Activated CD4-positive, alpha-beta memory T cell treated with anti-CD3 and anti-CD28 coated beads, Interleukin-2, amount 10 ng/mL, durations not matched to agents 7 days and 5 days (primary cell): ENCODE measurements at regions not wholly inside any gene's neighbourhood (a gene's known extent, or its start where the extent isn't known, plus 50 kb on each side); places are given as distances from the start of the nearest gene placed in this dataset.

Experiments used
- CTCF ChIA-PET: fragments of 350-600 bp; sonication (Branson Sonifier 250); formaldehyde crosslinking; loops from one replicate; lab custom pipeline; 2021; ENCODE audit warnings: antibody characterized with exemption, inconsistent platforms; lab: Charles Lee
- POLR2A ChIA-PET: fragments of 350-600 bp; sonication (Branson Sonifier 250); formaldehyde crosslinking; loops from one replicate; lab custom pipeline; 2021; ENCODE audit warnings: antibody characterized with exemption; lab: Charles Lee
- DNase-seq: peaks from one replicate; pipeline ENCODE4 v3.0.0-alpha.2; 2020
- H3K27ac Mint-ChIP-seq: one replicate; pipeline ENCODE4 v1.8.0; 2021; ENCODE audit warnings: mild to moderate bottlenecking, mixed read lengths
- H3K27me3 Mint-ChIP-seq: one replicate; pipeline ENCODE4 v1.8.0; 2021; ENCODE audit warnings: mixed read lengths
- H3K36me3 Mint-ChIP-seq: one replicate; pipeline ENCODE4 v1.8.0; 2021; ENCODE audit warnings: low read depth, mixed read lengths
- H3K4me1 Mint-ChIP-seq: one replicate; pipeline ENCODE4 v1.8.0; 2021; ENCODE audit warnings: mixed read lengths
- H3K4me3 Mint-ChIP-seq: one replicate; pipeline ENCODE4 v1.8.0; 2021; ENCODE audit warnings: mild to moderate bottlenecking, mixed read lengths
- H3K9me3 Mint-ChIP-seq: one replicate; pipeline ENCODE4 v1.8.0; 2021; ENCODE audit warnings: mixed read lengths

- no peaks in the 10 kb centered on the region for H3K36me3 Mint-ChIP-seq
- CTCF ChIA-PET = no interaction called here
- no peak for DNase-seq
- no peaks in the 10 kb centered on the region for H3K4me1 Mint-ChIP-seq
- no peaks in the 10 kb centered on the region for H3K27me3 Mint-ChIP-seq
- H3K27ac Mint-ChIP-seq = no peak overlapping the region
- H3K4me3 Mint-ChIP-seq = no peak overlapping the region
- peaks cover 4% of the 10 kb centered on the region for H3K9me3 Mint-ChIP-seq
- POLR2A ChIA-PET = no interaction called here
These were observed 639.3 kb downstream of the KCNJ2 start for GRCh38 chr17:70808596-70808995.

- DNase-seq = no peak
- H3K36me3 Mint-ChIP-seq = no peaks in the 10 kb centered on the region
- H3K27ac Mint-ChIP-seq = no peak overlapping the region
- no peak overlapping the region for H3K4me3 Mint-ChIP-seq
- H3K9me3 Mint-ChIP-seq = peaks cover 4% of the 10 kb centered on the region
- H3K4me1 Mint-ChIP-seq = no peaks in the 10 kb centered on the region
- POLR2A ChIA-PET = no interaction called here
- no peaks in the 10 kb centered on the region for H3K27me3 Mint-ChIP-seq
- CTCF ChIA-PET = no interaction called here
These were observed 641.3 kb downstream of the KCNJ2 start for GRCh38 chr17:70810609-70811008.

GRCh38 chr17:70813355-70813930, 644.1 kb downstream of the KCNJ2 start:
- peaks cover 4% of the 10 kb centered on the region for H3K9me3 Mint-ChIP-seq
- H3K36me3 Mint-ChIP-seq = no peaks in the 10 kb centered on the region
- ChIA-PET CTCF (no interaction called here), POLR2A (no interaction called here)
- H3K27me3 Mint-ChIP-seq = no peaks in the 10 kb centered on the region
- no peaks in the 10 kb centered on the region for H3K4me1 Mint-ChIP-seq
- H3K27ac Mint-ChIP-seq = no peak overlapping the region
- no peak for DNase-seq
- no peak overlapping the region for H3K4me3 Mint-ChIP-seq

DNA sequence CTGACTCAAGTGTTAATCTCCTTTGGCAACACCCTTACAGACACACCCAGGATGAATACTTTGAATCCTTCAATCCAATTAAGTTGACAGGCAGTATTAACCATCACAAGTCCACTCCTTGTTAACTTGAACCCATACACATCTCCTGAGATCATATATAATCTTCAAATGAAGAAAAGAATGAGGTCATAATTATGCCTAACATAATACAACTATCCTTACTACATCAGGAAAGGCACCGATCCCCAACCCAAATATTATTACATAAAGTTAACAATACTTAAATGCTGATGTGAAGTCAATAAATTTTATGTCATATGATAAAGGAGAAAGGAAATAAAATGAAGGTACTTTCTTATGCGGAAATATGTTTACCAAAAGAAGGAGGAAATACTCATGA, 649.9 kb downstream of the KCNJ2 start:
- CTCF ChIA-PET = no interaction called here

GRCh38 chr17:70820276-70820675, 650.9 kb downstream of the KCNJ2 start:
- no peaks in the 10 kb centered on the region for H3K9me3 Mint-ChIP-seq
- DNase-seq = no peak
- H3K4me1 Mint-ChIP-seq = no peaks in the 10 kb centered on the region
- no peaks in the 10 kb centered on the region for H3K36me3 Mint-ChIP-seq
- no peaks in the 10 kb centered on the region for H3K27me3 Mint-ChIP-seq
- no peak overlapping the region for H3K27ac Mint-ChIP-seq
- no peak overlapping the region for H3K4me3 Mint-ChIP-seq
- ChIA-PET CTCF (no interaction called here), POLR2A (no interaction called here)

More for the DNA sequence above, 649.9 kb downstream of the KCNJ2 start:
- Mint-ChIP-seq H3K27me3 (no peaks in the 10 kb centered on the region), H3K4me3 (no peak overlapping the region), H3K4me1 (no peaks in the 10 kb centered on the region), H3K36me3 (no peaks in the 10 kb centered on the region), H3K27ac (no peak overlapping the region), H3K9me3 (no peaks in the 10 kb centered on the region)
- POLR2A ChIA-PET = no interaction called here
- no peak for DNase-seq

DNA sequence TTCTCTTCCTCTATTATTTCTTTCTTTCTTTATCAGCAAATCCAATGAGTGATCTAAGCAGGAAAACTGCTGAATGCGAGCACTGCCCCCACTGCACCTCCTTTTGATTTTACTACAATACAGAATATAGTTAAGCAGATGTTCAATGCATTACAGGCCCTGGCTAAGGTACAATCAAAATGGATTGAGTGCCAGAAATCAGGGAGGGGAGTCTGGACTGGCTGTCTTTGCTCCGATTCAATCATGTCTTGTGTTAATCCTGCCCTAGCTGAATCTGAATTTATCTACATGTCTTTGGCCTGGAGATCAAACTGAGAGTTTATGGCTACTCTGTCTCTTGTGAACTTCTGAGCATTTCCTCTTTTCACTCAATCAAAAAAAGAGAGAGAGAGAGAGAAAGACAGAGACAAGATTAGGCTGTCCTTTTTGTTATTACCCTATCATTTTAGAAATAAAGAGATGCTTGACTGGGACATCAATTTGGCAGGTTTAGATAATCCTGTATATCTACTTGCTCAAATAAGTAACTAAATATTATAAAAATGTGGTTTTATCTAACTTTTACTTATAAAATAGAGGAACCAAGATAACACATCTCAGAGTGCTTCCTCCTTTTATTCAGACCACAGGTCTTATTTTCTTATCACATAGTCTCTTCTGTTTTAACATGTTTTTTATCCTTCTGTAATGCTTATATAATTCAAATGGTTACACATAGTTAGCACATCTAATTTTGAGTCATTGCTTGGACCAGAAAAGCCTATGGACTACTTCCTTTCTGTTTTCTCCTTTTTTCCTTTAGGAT, 656.2 kb downstream of the KCNJ2 start:
- POLR2A ChIA-PET = no interaction called here
- H3K27me3 Mint-ChIP-seq = no peaks in the 10 kb centered on the region
- CTCF ChIA-PET = no interaction called here
- H3K36me3 Mint-ChIP-seq = no peaks in the 10 kb centered on the region
- H3K9me3 Mint-ChIP-seq = peaks cover 7% of the 10 kb centered on the region
- no peaks in the 10 kb centered on the region for H3K4me1 Mint-ChIP-seq
- no peak for DNase-seq
- H3K4me3 Mint-ChIP-seq = no peak overlapping the region
- H3K27ac Mint-ChIP-seq = no peak overlapping the region

- H3K4me3 Mint-ChIP-seq = no peak overlapping the region
- H3K36me3 Mint-ChIP-seq = no peaks in the 10 kb centered on the region
- no peaks in the 10 kb centered on the region for H3K27me3 Mint-ChIP-seq
- H3K4me1 Mint-ChIP-seq = no peaks in the 10 kb centered on the region
- DNase-seq = no peak
- H3K9me3 Mint-ChIP-seq = peaks cover 7% of the 10 kb centered on the region
- CTCF ChIA-PET = no interaction called here
- POLR2A ChIA-PET = no interaction called here
- no peak overlapping the region for H3K27ac Mint-ChIP-seq
These were observed 660.5 kb downstream of the KCNJ2 start for GRCh38 chr17:70829876-70830275.

- H3K27ac Mint-ChIP-seq = no peak overlapping the region
- no peaks in the 10 kb centered on the region for H3K36me3 Mint-ChIP-seq
- H3K9me3 Mint-ChIP-seq = peaks cover 7% of the 10 kb centered on the region
- H3K27me3 Mint-ChIP-seq = no peaks in the 10 kb centered on the region
- ChIA-PET CTCF (no interaction called here), POLR2A (no interaction called here)
- DNase-seq = no peak
- H3K4me1 Mint-ChIP-seq = no peaks in the 10 kb centered on the region
- no peak overlapping the region for H3K4me3 Mint-ChIP-seq
These were observed 664.7 kb downstream of the KCNJ2 start for GRCh38 chr17:70834039-70834438.

DNA sequence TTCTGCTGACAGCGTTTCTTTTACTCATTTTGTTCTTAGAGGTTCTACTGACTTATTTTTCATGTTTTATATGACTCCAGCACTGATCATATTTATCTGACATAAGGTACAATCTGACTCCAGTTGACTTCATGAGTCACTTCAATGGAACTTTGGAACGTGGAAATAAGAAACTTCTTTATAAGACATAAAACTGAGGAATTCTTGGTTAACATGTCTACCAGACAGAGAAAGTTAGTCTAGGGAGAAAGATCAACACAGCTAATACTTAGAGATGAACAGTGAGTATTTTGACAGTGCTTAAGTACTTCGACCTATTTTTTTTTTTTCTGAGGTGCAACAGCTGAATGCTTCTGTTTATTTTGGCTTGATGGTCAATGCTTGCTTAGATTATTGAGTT, 679.5 kb downstream of the KCNJ2 start:
- H3K9me3 Mint-ChIP-seq = peaks cover 2% of the 10 kb centered on the region
- DNase-seq = no peak
- no peaks in the 10 kb centered on the region for H3K36me3 Mint-ChIP-seq
- no peak overlapping the region for H3K27ac Mint-ChIP-seq
- H3K27me3 Mint-ChIP-seq = no peaks in the 10 kb centered on the region
- no peak overlapping the region for H3K4me3 Mint-ChIP-seq
- CTCF ChIA-PET = no interaction called here
- H3K4me1 Mint-ChIP-seq = no peaks in the 10 kb centered on the region
- POLR2A ChIA-PET = no interaction called here

GRCh38 chr17:70855401-70856054, 686.2 kb downstream of the KCNJ2 start:
- no peaks in the 10 kb centered on the region for H3K4me1 Mint-ChIP-seq
- H3K36me3 Mint-ChIP-seq = no peaks in the 10 kb centered on the region
- H3K9me3 Mint-ChIP-seq = peaks cover 16% of the 10 kb centered on the region
- POLR2A ChIA-PET = no interaction called here
- no peak for DNase-seq
- CTCF ChIA-PET = no interaction called here
- no peak overlapping the region for H3K4me3 Mint-ChIP-seq
- no peak overlapping the region for H3K27ac Mint-ChIP-seq
- H3K27me3 Mint-ChIP-seq = no peaks in the 10 kb centered on the region

DNA sequence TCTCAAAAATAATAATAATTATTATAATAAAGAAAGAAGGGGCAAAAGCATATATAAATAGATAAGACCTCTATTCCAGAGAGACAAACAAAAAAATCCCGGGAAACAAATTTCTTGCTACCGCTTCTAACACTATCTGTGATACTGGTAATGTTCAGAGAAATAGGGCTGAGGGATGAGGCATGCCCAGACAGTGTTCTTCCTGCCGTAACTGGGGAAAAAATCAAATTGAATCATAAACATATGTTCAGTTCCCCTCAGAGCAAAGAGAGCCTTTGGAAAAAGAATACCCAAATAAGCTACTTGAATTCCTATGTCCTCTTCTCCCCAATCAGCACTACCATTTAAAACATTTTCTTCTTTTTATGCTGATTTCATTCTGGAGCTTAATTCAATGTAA, 688.0 kb downstream of the KCNJ2 start:
- Mint-ChIP-seq H3K4me1 (no peaks in the 10 kb centered on the region), H3K4me3 (no peak overlapping the region), H3K27ac (no peak overlapping the region), H3K36me3 (no peaks in the 10 kb centered on the region), H3K27me3 (no peaks in the 10 kb centered on the region), H3K9me3 (peaks cover 22% of the 10 kb centered on the region)
- ChIA-PET POLR2A (no interaction called here), CTCF (no interaction called here)
- DNase-seq = no peak

DNA sequence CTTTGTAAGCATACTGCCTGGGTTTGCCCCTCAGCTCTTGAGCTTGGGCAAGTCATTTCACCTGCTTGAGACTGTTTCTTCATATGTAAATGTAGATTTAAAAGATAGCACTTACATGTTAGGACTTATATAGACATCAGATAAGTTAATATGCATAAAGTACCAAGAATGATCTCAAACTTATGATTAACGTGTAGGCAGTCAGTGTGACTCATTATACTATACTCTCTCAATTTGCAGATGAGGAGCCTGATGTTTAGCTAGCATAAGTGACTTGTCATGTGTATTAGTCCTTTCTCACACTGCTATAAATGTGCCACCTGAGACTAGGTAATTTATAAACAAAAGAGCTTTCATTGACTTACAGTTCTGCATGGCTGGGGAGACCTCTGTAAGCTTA, 690.5 kb downstream of the KCNJ2 start:
- no peak for DNase-seq
- H3K9me3 Mint-ChIP-seq = peaks cover 26% of the 10 kb centered on the region
- H3K27ac Mint-ChIP-seq = no peak overlapping the region
- no peak overlapping the region for H3K4me3 Mint-ChIP-seq
- no peaks in the 10 kb centered on the region for H3K36me3 Mint-ChIP-seq
- ChIA-PET CTCF (no interaction called here), POLR2A (no interaction called here)
- H3K27me3 Mint-ChIP-seq = no peaks in the 10 kb centered on the region
- no peaks in the 10 kb centered on the region for H3K4me1 Mint-ChIP-seq

- no peaks in the 10 kb centered on the region for H3K36me3 Mint-ChIP-seq
- no peaks in the 10 kb centered on the region for H3K27me3 Mint-ChIP-seq
- ChIA-PET CTCF (no interaction called here), POLR2A (no interaction called here)
- H3K9me3 Mint-ChIP-seq = peaks cover 19% of the 10 kb centered on the region
- no peak for DNase-seq
- H3K4me3 Mint-ChIP-seq = no peak overlapping the region
- H3K4me1 Mint-ChIP-seq = no peaks in the 10 kb centered on the region
- no peak overlapping the region for H3K27ac Mint-ChIP-seq
These were observed 693.0 kb downstream of the KCNJ2 start for GRCh38 chr17:70862295-70862694.
